ENCODE measurements at regions not wholly inside any gene's neighbourhood (a gene's known extent, or its start where the extent isn't known, plus 50 kb on each side); places are given as distances from the start of the nearest gene placed in this dataset.

GRCh38 chr6:141134723-141135122 lies 998.0 kb upstream of the GJE1 start:
- TF ChIP-seq CTCF (IDR thresholded peaks at IDR 0.05; ENCODE audit: insufficient read depth, low read length) = no peak
- no peak overlapping the region for H3K4me3 ChIP-seq (ENCODE audit: low read depth, low read length)
- no peak for DNase-seq (ENCODE audit: low read depth)

GRCh38 chr6:141133836-141134235 lies 998.9 kb upstream of the GJE1 start:
- TF ChIP-seq CTCF (IDR thresholded peaks at IDR 0.05; ENCODE audit: insufficient read depth, low read length) = no peak
- H3K4me3 ChIP-seq (ENCODE audit: low read depth, low read length) = no peak overlapping the region
- DNase-seq (ENCODE audit: low read depth) = no peak

- no peak overlapping the region for H3K4me3 ChIP-seq (ENCODE audit: low read depth, low read length)
- TF ChIP-seq CTCF (IDR thresholded peaks at IDR 0.05; ENCODE audit: insufficient read depth, low read length) = no peak
- peak; percentile 63 for DNase-seq (ENCODE audit: low read depth)
These were observed 999.4 kb upstream of the GJE1 start for GRCh38 chr6:141133346-141133745.

GRCh38 chr6:141131616-141132015 lies 1001.1 kb upstream of the GJE1 start:
- DNase-seq (ENCODE audit: low read depth) = no peak
- no peak overlapping the region for H3K4me3 ChIP-seq (ENCODE audit: low read depth, low read length)
- no peak for TF ChIP-seq CTCF (IDR thresholded peaks at IDR 0.05; ENCODE audit: insufficient read depth, low read length)

- no peak for TF ChIP-seq CTCF (IDR thresholded peaks at IDR 0.05; ENCODE audit: insufficient read depth, low read length)
- H3K4me3 ChIP-seq (ENCODE audit: low read depth, low read length) = no peak overlapping the region
- no peak for DNase-seq (ENCODE audit: low read depth)
These were observed 1009.2 kb upstream of the GJE1 start for GRCh38 chr6:141123497-141123896.

GRCh38 chr6:141123049-141123448 lies 1009.7 kb upstream of the GJE1 start:
- H3K4me3 ChIP-seq (ENCODE audit: low read depth, low read length) = no peak overlapping the region
- DNase-seq (ENCODE audit: low read depth) = no peak
- no peak for TF ChIP-seq CTCF (IDR thresholded peaks at IDR 0.05; ENCODE audit: insufficient read depth, low read length)

GRCh38 chr6:141118991-141119390 lies 1013.7 kb upstream of the GJE1 start:
- TF ChIP-seq CTCF (IDR thresholded peaks at IDR 0.05; ENCODE audit: insufficient read depth, low read length) = no peak
- no peak for DNase-seq (ENCODE audit: low read depth)
- H3K4me3 ChIP-seq (ENCODE audit: low read depth, low read length) = no peak overlapping the region
